ENCODE measurements at regions not wholly inside any gene's neighbourhood (a gene's known extent, or its start where the extent isn't known, plus 50 kb on each side); places are given as distances from the start of the nearest gene placed in this dataset.

GRCh38 chr2:595141-595815 is 81.9 kb downstream of the TMEM18 start:
- Histone ChIP-seq H3K27me3 (replicated peaks in 1 of 2; ENCODE audit: control insufficient read depth in 2 of 2, insufficient read depth in 2 of 2, low read length in 1 of 2) (peaks cover 0 to 1% of the 10 kb centered on the region in 2 experiments; a peak in 1 of 4 replicates), H3K4me2 (ENCODE audit: control insufficient read depth, insufficient read depth) (no peak overlapping the region), H3K9me3 (replicated peaks; ENCODE audit: control insufficient read depth, insufficient read depth, low read length) (no peaks in the 10 kb centered on the region), H3K27ac (ENCODE audit: control insufficient read depth, insufficient read depth) (no peak overlapping the region), H3K9ac (ENCODE audit: control insufficient read depth, insufficient read depth, low read length) (no peak overlapping the region), H4K20me1 (ENCODE audit: control insufficient read depth, insufficient read depth) (no peaks in the 10 kb centered on the region), H2AFZ (ENCODE audit: control insufficient read depth, low read depth, low read length) (no peak overlapping the region), H3K36me3 (ENCODE audit: control insufficient read depth in 2 of 2, insufficient read depth in 2 of 2, low read length in 1 of 2) (no peaks in the 10 kb centered on the region), H3K79me2 (ENCODE audit: control insufficient read depth, insufficient read depth, low read length) (no peaks in the 10 kb centered on the region), H3K4me1 (ENCODE audit: control insufficient read depth, insufficient read depth, low read length) (no peaks in the 10 kb centered on the region), H3K4me3 (no peak overlapping the region)
- no peak for DNase-seq (ENCODE audit: low read depth, low spot score)
- FAIRE-seq = no peak
- ATAC-seq = no peak
- TF ChIP-seq ATF7 (IDR thresholded peaks at IDR 0.05; ENCODE audit: low read depth) (peak; percentile 33), ESRRA (IDR thresholded peaks at IDR 0.05; ENCODE audit: low read length) (no peak)
- intact Hi-C loops (cut with micrococcal nuclease; ENCODE audit: unreplicated experiment) = no loop called here
- CTCF ChIA-PET = no interaction called here
- WGBS (ENCODE audit: insufficient coverage, insufficient replicate concordance, low lambda C conversion rate, missing lambda C conversion rate) = 41% methylated on average over 23 of the region's 23 CpGs
- SMC1A ChIA-PET (ENCODE audit: uncharacterized antibody, unreplicated experiment) = no interaction called here
- RAD21 ChIA-PET (ENCODE audit: unreplicated experiment) = no interaction called here
- BruUV-seq (replicated peaks) = no TSS peak
- POLR2A ChIA-PET = no interaction called here
- in situ Hi-C loops (cut with MboI) = no loop called here

GRCh38 chr2:594297-594949 is 82.8 kb downstream of the TMEM18 start:
- intact Hi-C loops (cut with micrococcal nuclease; ENCODE audit: unreplicated experiment) = no loop called here
- Histone ChIP-seq H2AFZ (ENCODE audit: control insufficient read depth, low read depth, low read length) (no peak overlapping the region), H3K27me3 (replicated peaks in 1 of 2; ENCODE audit: control insufficient read depth in 2 of 2, insufficient read depth in 2 of 2, low read length in 1 of 2) (peaks cover 0 to 1% of the 10 kb centered on the region in 2 experiments; a peak in 1 of 4 replicates), H3K4me2 (ENCODE audit: control insufficient read depth, insufficient read depth) (no peak overlapping the region), H3K27ac (ENCODE audit: control insufficient read depth, insufficient read depth) (no peak overlapping the region), H3K36me3 (ENCODE audit: control insufficient read depth in 2 of 2, insufficient read depth in 2 of 2, low read length in 1 of 2) (no peaks in the 10 kb centered on the region), H4K20me1 (ENCODE audit: control insufficient read depth, insufficient read depth) (no peaks in the 10 kb centered on the region), H3K4me3 (no peak overlapping the region), H3K9ac (ENCODE audit: control insufficient read depth, insufficient read depth, low read length) (no peak overlapping the region), H3K9me3 (replicated peaks; ENCODE audit: control insufficient read depth, insufficient read depth, low read length) (no peaks in the 10 kb centered on the region), H3K4me1 (ENCODE audit: control insufficient read depth, insufficient read depth, low read length) (no peaks in the 10 kb centered on the region), H3K79me2 (ENCODE audit: control insufficient read depth, insufficient read depth, low read length) (no peaks in the 10 kb centered on the region)
- WGBS (ENCODE audit: insufficient coverage, insufficient replicate concordance, low lambda C conversion rate, missing lambda C conversion rate) = 58% methylated on average over 21 of the region's 21 CpGs
- POLR2A ChIA-PET = no interaction called here
- ATAC-seq (no peak), DNase-seq (ENCODE audit: low read depth, low spot score) (no peak), FAIRE-seq (no peak)
- SMC1A ChIA-PET (ENCODE audit: uncharacterized antibody, unreplicated experiment) = no interaction called here
- BruUV-seq (replicated peaks) = no TSS peak
- CTCF ChIA-PET = no interaction called here
- in situ Hi-C loops (cut with MboI) = no loop called here
- RAD21 ChIA-PET (ENCODE audit: unreplicated experiment) = no interaction called here
- TF ChIP-seq RBBP5 (conservative IDR thresholded peaks at IDR 0.05) = no peak
- TF ChIP-seq BCL3 (IDR thresholded peaks at IDR 0.05; ENCODE audit: borderline replicate concordance, insufficient read depth, low read depth, low read length, poor library complexity, severe bottlenecking) = no peak
- TF ChIP-seq ASH2L (IDR thresholded peaks at IDR 0.05; ENCODE audit: borderline replicate concordance, low read depth) = no peak
- no peak for TF ChIP-seq ZNF384 (IDR thresholded peaks at IDR 0.05; ENCODE audit: borderline replicate concordance, low read depth, low read length)
- no peak for TF ChIP-seq MXI1 (IDR thresholded peaks at IDR 0.05; ENCODE audit: low read depth, low read length)
- TF ChIP-seq BRCA1 (IDR thresholded peaks at IDR 0.05; ENCODE audit: low read depth, low read length) = no peak
- TF ChIP-seq E2F8 (IDR thresholded peaks at IDR 0.05; ENCODE audit: low read depth, partially characterized antibody) = no peak
- TF ChIP-seq SUPT20H (IDR thresholded peaks at IDR 0.05; ENCODE audit: borderline replicate concordance, control insufficient read depth, low read depth, low read length) = no peak
- no peak for TF ChIP-seq TCF7 (IDR thresholded peaks at IDR 0.05; ENCODE audit: borderline replicate concordance)

Data from GM12878 (cell line).